ENCODE measurements at regions not wholly inside any gene's neighbourhood (a gene's known extent, or its start where the extent isn't known, plus 50 kb on each side); places are given as distances from the start of the nearest gene placed in this dataset.

DNA sequence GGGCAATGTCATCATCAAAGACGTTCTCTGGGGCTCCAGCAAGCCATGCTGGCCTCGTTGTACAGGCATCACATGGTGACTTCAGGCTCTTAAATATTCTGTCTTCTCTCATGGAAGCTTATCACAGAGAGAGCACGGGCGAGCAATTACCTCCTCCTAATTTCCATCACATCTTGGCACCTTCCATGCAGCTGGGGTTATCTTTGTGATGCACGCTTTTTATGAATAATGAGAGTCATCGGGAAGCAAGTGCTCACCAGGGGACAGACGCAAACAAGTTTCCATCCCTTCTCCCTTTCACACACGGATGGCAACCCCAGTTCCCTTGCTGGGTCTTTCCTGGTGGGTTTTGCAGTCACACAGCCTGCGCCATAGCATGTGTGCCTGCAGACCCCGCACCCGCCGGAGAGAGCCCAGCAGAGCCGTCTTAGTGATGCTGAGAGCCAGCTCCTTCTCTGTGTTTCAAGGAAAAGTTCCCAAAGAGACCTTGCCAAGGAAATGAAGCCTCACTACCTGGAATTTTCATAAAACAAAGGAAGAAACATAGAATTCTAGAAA, 116.3 kb upstream of the AFDN start:
- DNase-seq = no peak

GRCh38 chr6:167711211-167711610, 115.5 kb upstream of the AFDN start:
- DNase-seq = no peak

DNA sequence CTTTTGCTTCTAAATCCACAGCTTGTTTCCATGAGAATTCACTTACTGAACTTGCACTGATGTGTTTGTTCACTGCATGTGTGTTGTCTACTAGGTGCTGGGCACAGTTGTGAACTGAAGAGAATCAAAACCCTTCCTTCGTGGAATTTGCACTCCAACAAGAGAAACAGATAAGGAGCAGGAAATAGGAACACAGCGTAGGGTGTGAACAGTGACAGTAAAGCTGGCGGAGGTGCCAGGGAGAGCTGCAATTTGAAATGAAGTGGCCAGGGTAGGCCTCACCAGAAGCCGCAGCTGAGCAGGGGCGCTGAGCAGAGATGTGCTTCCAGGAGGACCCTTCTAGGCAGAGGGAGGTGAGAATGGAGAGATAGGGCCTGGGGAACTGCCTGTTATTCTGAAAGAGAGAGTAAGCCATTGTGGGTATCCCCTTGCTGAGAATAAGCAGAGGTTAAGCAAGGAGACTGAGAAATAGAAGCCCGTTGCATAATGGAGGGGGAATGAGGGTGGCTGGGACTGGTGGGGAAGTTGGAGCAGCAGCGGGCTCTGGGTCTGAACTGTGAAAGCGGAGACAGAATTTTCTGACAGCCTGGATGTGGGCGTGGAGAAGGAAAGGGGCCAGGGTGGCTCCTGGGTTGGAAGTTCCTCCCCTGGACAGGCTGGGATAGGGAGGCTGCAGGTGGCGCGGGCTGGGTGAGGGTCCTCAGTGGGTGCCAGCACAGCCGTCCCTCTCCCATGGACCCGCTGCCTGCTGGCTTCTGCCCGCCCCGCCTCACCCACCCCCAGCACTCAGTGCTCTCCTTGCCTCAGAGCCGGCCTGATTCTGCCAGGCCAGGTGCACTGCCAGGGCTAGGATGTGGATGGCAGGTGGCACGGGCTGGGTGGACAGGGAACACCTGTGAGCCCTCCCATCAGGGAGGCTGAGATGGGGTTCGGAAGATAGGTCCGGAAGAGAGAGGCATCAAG, 114.7 kb upstream of the AFDN start:
- no peak for DNase-seq

- no peak for DNase-seq
Measured at GRCh38 chr6:167712731-167713475, 113.8 kb upstream of the AFDN start.

DNA sequence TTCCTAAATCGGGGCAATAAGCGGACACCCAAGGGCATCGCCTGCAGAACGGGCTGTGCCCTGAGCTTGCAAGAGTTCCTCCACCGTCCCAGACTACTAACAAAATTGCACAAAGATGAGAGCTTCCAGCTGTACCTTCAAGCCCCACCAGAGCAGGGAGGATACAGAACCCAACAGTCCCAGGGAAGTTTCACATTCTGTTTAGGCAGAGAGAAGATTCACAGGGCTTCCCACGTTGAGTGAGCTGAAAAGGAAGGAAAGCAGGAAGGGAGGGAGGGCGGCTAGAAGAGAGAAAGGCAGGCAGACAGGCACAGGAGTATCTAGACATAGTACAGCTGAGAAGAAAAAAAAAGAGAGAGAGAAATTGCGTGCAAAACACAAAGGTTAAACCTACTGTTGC, 112.6 kb upstream of the AFDN start:
- DNase-seq = no peak

DNA sequence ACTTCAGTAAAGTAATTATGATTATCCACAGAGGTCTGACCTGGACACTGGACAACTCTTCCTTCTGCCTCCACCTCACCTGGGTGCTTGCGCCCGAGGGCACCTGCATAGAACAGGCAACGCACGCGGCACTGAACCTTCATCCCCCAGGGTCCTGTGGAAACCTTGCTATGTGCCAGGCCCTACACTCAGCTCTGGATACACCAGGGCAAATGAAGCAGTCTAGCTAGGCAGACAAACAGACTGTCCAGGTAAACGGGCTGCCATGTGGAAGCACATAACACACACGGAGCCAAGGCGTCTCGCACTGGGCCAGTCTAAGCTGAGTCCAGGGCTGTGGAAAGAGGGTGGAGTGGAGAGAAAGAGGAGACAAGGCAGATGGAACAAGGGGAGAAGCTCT, 109.3 kb upstream of the AFDN start:
- no peak for DNase-seq

GRCh38 chr6:167717867-167718266, 108.8 kb upstream of the AFDN start:
- no peak for DNase-seq

DNA sequence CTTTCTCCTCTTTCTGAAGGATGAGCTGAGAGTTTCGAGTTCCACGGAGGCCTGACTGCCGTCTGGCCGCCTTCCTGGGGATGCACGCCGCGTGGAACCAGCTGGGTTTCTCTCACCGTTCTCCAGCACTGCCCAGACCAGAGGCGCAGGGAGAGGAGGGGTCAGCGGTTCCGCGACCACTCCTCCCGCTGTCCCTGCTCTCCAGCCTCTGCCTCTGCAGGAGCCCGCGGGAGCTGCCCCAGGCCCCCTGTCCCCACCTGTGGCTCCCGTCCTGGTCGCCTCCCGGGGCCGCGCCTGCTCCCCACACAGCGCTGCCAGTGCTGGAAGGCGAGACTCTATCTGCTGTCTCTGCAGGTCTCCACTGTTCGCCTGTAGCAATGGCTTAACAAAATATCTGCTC, 106.8 kb upstream of the AFDN start:
- DNase-seq = no peak

DNA sequence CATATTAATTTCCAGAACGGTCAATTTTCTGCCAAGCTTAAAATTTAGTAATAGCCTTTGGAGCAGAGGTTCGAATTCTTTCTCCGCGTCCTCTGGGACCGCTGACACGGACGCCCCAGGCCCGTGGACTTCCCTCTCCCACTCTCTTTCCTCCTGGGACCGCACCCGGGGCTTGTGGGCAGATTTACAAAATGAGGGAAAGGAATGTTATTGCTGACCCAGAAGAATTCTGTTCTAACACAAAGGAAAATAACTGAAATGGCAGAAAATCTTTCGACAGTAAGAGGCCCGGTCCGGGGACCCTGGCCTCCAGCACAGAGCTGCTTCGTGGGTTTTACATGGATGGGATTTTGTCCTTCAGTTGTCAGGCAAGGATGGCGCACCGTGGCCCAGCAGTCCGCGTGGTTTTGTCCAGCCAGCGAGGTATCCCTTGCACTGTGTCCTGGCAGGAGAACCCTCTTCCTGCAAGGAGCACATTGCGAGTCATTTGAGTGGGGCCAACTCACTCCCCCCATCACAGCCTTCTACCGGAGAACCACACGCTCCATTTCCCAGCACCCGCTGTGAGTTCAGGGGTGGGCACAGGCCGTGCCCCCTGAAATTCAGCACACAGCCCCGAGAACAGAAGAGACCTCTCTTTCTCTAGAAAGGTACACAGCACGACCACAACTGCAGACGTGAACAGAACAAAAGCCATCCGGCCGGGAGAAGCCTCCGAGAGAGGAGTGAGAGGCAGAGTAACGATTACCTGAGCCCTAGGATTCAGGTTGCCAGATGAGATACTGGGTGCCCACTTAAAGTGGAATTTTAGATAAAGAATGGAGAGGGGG, 106.0 kb upstream of the AFDN start:
- DNase-seq = no peak

GRCh38 chr6:167721291-167721690, 105.4 kb upstream of the AFDN start:
- no peak for DNase-seq

DNA sequence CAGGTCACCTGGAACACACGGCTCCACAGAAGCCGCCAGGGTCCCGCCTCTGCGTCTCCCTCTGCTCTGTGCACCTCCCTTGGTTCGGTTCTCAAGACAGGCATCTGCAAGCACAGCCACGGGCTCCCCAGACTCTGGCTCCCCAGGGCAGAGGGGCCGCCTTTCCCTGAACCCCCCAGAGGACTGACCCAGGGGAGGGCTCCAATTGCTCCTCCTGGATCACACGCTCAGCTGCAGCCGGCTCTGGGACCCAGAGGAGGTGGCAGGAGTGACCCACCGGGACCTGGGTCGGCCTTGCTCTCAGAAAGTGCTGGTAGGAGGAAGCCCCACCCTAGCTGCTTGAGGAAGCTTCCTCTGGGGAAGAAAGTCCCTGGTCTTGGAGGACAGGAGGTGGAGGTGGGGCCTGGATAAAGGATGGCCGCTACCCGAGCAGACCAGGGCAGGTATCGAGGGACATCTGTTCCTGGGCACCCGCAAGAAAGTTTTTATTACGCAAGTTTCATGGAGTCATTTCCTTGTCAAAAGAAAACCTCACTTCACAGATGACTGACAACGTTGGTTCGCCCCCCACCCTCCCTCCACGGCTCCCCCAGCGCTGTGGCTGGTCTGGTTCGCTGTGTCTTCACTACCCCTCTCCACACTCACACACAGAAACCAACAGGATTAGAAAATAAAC, 103.9 kb upstream of the AFDN start:
- DNase-seq = no peak

GRCh38 chr6:167726043-167726621, 100.6 kb upstream of the AFDN start:
- no peak for DNase-seq

- DNase-seq = no peak
Measured at GRCh38 chr6:167730441-167730840, 96.3 kb upstream of the AFDN start.

- no peak for DNase-seq
Measured at GRCh38 chr6:167731216-167731615, 95.5 kb upstream of the AFDN start.

DNA sequence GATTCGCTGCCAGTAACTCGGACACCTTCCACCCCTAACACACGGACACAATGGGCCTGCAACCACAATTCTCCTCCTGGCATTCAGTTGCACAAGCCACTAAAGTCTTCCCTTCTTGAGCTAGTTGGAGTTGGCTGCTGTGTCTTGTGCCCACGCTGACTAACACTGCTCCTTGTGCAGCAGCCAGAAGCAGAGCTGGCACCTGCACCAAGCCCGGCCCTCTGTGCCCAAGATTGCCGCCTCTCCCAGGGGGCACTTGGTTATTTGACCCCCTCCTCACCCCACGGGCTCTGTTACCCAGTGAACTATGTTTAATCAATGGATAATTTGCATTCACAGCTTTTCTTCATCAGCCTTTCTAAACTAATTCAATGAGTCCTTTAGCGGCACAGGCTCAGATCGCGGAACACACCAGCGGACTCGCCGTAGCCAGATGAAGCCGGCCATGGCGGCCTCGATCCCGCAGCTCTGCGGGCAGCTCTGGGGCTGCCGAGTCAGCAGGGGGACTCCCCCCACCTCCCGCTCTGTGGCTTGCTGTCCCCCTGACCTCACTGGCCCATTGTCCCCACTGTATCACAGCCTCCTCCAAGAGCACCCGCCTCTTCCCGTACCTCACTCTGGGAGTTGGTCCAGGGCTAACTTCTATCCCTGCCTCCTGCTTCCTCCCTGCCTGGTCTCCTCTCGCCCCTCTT, 94.8 kb upstream of the AFDN start:
- DNase-seq = no peak

- DNase-seq = no peak
Measured at GRCh38 chr6:167733740-167734661, 92.7 kb upstream of the AFDN start.

- DNase-seq = no peak
Measured at GRCh38 chr6:167734662-167735083, 92.0 kb upstream of the AFDN start.

- no peak for DNase-seq
Measured at GRCh38 chr6:167735084-167735950, 91.4 kb upstream of the AFDN start.

DNA sequence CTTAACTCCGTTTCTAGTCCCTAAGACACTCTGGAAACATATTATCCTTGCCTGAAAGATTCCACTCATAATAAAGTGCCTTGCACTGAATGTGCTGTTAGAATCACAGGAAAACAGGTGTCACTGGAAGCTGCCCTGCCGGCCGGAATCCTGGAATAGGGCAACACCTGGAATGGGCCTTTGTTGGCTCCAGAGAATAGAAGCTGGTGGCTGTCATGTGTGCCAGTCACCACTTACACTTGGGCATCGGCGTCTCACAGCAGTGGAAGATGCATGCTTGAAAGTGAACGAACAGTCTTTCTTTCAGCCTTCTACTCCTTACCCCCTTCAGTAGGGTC, 90.8 kb upstream of the AFDN start:
- no peak for DNase-seq

All from activated CD4-positive, alpha-beta T cell treated with anti-CD3 and anti-CD28 coated beads, Interleukin-2, amount 50 U/mL, for 16 hours (primary cell).